ENCODE measurements at regions not wholly inside any gene's neighbourhood (a gene's known extent, or its start where the extent isn't known, plus 50 kb on each side); places are given as distances from the start of the nearest gene placed in this dataset.

DNA sequence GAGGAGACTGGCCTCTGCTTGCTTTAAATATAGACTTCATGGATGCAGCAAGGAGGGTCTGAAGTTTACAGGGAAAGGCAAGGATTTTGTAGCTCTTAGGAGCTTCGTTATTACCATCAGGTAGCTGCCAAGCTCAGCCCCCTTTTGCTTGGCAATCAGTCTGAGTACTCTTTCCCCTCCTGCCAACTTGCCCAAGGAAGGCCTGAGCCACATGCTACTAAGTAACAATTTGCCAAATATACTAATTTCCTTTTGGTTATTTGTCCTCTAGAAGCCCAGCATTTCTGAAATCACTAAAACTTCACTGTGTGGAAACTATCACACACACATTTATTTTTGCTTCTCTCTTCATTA is 85.5 kb upstream of the ITPRID2 start:
- H3K27ac ChIP-seq (ENCODE audit: low read depth, low read length): no peak overlapping the region
- H3K4me1 ChIP-seq (ENCODE audit: control insufficient read depth, insufficient read depth, low read length): peaks cover 5% of the 10 kb centered on the region
- H3K27me3 ChIP-seq (ENCODE audit: control insufficient read depth, insufficient read depth, low read length): no peaks in the 10 kb centered on the region
- H3K4me3 ChIP-seq (ENCODE audit: low read length): no peak overlapping the region
- H3K36me3 ChIP-seq (ENCODE audit: control insufficient read depth, insufficient read depth, low read length): no peaks in the 10 kb centered on the region
- no peak overlapping the region for H3K9ac ChIP-seq (ENCODE audit: low read length)

DNA sequence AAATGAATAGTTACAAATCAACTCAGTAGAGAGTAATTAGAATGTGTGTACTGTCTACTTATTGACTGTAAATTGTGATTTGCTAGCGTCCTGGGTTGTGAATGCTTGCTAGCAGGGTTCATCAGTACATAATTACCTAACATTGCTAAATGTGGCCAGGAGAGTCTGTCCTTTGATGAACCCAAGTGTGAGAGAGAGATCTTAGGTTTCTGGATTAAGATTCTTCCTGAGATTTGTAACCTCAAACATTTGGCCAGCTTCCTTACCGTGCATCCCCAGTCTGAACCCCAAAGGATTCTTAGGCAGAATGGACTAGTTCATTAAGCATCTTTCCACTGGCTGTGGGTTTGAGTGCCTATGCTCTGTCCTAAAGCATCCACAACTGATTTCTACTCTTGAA is 84.0 kb upstream of the ITPRID2 start:
- H3K27ac ChIP-seq (ENCODE audit: low read depth, low read length): no peak overlapping the region
- no peaks in the 10 kb centered on the region for H3K36me3 ChIP-seq (ENCODE audit: control insufficient read depth, insufficient read depth, low read length)
- no peaks in the 10 kb centered on the region for H3K27me3 ChIP-seq (ENCODE audit: control insufficient read depth, insufficient read depth, low read length)
- peaks cover 5% of the 10 kb centered on the region for H3K4me1 ChIP-seq (ENCODE audit: control insufficient read depth, insufficient read depth, low read length)
- H3K4me3 ChIP-seq (ENCODE audit: low read length): no peak overlapping the region
- no peak overlapping the region for H3K9ac ChIP-seq (ENCODE audit: low read length)

DNA sequence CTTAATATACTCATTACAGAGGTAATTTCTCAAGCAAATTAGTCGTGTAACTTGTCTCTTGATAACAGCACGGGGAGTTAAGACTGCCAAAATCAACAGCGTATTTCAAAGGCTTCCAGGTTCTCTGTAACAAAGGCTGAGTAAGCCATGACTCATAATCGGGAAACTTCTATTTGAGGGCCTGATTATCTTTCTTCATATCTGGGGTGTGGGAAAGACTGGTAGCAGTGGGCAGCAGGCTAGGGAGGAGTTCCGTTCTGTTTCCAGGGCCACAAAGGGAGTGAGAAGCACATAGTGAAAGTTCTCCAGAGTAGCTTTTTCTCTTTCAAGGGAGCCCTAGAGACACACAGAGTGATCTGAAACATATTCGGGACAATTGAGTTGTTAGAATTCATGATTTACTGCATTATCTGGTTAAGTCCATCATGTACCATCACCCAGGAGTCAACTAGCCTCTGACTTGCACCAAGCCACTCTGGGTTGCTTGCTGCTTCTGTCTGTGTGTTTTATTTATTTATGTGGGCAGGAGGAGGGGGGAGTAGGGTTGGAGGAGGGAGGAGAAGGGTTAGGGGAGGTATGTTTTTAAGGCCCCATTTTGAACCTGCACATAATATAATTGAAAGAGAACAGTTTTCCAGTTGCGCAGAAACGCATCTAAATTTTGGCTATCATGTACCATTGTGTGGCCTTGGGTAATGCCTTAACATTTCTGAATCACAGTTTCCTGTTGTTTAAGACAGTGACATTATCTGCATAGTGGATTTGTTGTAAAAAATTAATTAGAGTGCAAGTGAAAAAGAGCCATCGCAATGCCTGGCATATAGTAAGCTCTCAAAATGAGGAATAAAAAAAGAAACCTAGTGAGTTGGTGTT is 80.5 kb upstream of the ITPRID2 start:
- Histone ChIP-seq H3K9ac (ENCODE audit: low read length) (no peak overlapping the region), H3K36me3 (ENCODE audit: control insufficient read depth, insufficient read depth, low read length) (no peaks in the 10 kb centered on the region), H3K27me3 (ENCODE audit: control insufficient read depth, insufficient read depth, low read length) (no peaks in the 10 kb centered on the region), H3K4me3 (ENCODE audit: low read length) (no peak overlapping the region), H3K27ac (ENCODE audit: low read depth, low read length) (no peak overlapping the region), H3K4me1 (ENCODE audit: control insufficient read depth, insufficient read depth, low read length) (no peaks in the 10 kb centered on the region)

DNA sequence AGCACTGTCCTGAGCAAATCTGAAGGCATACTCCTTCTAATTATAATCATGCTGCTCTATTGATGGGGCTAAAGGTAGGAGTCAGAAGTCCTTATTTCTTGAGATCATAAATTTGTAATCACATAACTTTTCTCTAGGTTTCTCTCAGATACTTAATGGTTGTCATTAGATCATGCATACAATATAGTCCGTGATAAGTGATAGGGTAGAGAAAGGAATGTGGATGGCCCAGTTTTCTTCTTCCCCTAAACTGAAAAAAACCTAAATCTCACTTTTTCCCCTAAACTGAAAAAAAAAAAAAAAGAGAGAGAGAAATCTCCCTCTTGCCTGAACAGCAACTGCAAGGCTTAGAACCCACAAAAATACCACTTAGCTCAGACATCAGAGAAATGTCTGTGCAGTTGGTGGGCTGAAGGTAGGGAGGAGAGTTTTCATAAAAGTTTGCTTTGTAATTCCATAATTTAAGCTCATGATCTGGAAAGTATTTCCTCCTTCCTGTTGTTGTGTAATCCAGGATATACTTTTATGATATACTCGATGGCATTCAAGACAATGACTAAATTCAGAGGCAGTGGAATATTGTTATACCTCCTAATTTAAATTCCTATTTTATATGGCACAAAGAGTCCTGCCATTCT is 79.3 kb upstream of the ITPRID2 start:
- Histone ChIP-seq H3K4me1 (ENCODE audit: control insufficient read depth, insufficient read depth, low read length) (no peaks in the 10 kb centered on the region), H3K36me3 (ENCODE audit: control insufficient read depth, insufficient read depth, low read length) (no peaks in the 10 kb centered on the region), H3K4me3 (ENCODE audit: low read length) (no peak overlapping the region), H3K9ac (ENCODE audit: low read length) (no peak overlapping the region), H3K27ac (ENCODE audit: low read depth, low read length) (no peak overlapping the region), H3K27me3 (ENCODE audit: control insufficient read depth, insufficient read depth, low read length) (no peaks in the 10 kb centered on the region)

DNA sequence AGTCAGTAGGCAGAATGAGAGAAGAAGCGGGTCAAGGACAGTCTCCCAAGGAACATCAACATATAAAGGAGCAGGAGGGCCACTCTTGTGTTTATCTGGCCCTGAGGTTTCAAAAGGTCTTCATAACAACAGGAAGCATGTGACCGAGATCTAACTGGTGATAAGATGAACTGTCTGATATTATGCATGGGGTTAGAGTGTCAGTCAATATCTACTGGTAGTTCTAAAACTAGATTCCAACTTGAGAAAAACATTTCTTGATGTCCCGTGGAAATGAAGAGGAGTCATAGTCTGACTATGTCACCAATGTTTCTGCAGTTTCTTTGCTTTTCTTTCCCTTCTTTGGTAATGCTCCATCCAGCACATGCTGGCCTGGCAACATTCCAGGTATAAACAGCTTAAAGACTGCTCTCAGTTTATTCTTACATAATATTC is 77.5 kb upstream of the ITPRID2 start:
- Histone ChIP-seq H3K27ac (ENCODE audit: low read depth, low read length) (no peak overlapping the region), H3K27me3 (ENCODE audit: control insufficient read depth, insufficient read depth, low read length) (no peaks in the 10 kb centered on the region), H3K9ac (ENCODE audit: low read length) (no peak overlapping the region), H3K36me3 (ENCODE audit: control insufficient read depth, insufficient read depth, low read length) (no peaks in the 10 kb centered on the region), H3K4me3 (ENCODE audit: low read length) (no peak overlapping the region), H3K4me1 (ENCODE audit: control insufficient read depth, insufficient read depth, low read length) (peaks cover 2% of the 10 kb centered on the region)

DNA sequence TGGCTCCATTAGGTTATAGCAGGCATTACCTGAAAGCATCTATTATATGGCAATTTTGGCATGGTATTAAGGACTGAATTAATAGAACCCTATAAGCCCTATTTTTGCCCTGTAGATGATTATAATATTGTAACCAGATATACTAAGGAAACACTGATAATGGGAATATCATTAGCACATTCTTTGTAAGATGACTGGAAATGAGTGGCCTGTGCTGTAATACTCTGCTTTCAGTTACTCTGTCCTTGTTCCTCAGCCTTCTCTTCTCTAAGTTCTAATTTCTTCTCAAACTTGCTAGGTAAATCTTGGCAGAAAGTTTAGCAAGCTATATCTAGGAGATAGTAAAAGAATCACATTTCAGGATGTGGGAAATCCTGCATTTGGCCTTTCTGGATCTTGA is 74.0 kb upstream of the ITPRID2 start:
- no peak overlapping the region for H3K9ac ChIP-seq (ENCODE audit: low read length)
- no peak overlapping the region for H3K4me3 ChIP-seq (ENCODE audit: low read length)
- no peaks in the 10 kb centered on the region for H3K27me3 ChIP-seq (ENCODE audit: control insufficient read depth, insufficient read depth, low read length)
- H3K27ac ChIP-seq (ENCODE audit: low read depth, low read length): no peak overlapping the region
- H3K36me3 ChIP-seq (ENCODE audit: control insufficient read depth, insufficient read depth, low read length): no peaks in the 10 kb centered on the region
- peaks cover 2% of the 10 kb centered on the region for H3K4me1 ChIP-seq (ENCODE audit: control insufficient read depth, insufficient read depth, low read length)

DNA sequence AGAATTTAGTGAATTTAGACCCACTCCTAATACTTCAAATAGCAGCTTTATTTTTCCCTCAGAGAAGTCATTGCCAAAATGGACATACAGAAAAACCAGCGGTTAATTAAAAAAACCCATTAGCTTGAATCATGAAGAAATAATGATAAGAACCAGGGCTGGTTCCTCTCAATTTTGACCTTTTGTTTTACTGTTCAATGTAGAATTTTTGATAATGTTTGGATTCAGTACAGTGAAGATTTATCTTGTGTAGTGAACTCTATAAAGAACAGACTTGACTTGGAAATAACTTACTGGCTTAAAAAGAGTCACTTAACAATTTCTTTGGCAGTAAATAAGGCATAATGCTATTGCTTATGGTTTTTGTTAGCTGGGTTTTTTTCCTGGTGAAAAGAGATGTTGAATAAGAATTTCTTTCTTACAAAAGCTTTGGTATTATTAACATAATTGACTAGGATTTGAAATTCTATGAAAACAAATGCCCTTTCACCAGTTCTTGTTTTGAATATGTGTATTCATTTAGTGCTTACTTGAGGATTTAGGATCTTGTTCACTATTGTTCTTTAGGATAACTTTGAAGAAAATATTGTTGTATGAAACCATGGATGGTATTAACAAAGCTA is 73.4 kb upstream of the ITPRID2 start:
- peaks cover 2% of the 10 kb centered on the region for H3K4me1 ChIP-seq (ENCODE audit: control insufficient read depth, insufficient read depth, low read length)

DNA sequence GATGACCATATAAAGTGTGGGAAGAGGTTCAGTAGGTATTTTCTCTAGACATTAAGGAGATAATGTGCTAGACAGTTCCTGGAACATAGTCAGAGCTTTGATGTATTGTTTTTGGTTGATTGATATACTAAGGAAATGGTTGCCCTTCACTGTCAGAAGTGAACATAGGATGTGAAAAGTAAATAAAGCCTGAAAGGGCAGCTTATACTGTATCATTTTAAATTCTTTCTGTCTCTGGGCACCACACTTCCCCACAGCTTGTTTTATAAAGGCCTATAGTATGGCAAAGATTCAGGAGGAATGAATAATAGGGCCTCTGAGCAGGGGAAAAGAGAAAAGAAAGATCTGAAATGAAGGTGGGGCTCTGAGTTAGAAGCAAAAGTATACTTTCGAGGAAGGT is 72.7 kb upstream of the ITPRID2 start:
- Histone ChIP-seq H3K27ac (ENCODE audit: low read depth, low read length) (no peak overlapping the region), H3K27me3 (ENCODE audit: control insufficient read depth, insufficient read depth, low read length) (no peaks in the 10 kb centered on the region), H3K9ac (ENCODE audit: low read length) (no peak overlapping the region), H3K36me3 (ENCODE audit: control insufficient read depth, insufficient read depth, low read length) (no peaks in the 10 kb centered on the region), H3K4me1 (ENCODE audit: control insufficient read depth, insufficient read depth, low read length) (peaks cover 2% of the 10 kb centered on the region), H3K4me3 (ENCODE audit: low read length) (no peak overlapping the region)

More for the DNA sequence above, 73.4 kb upstream of the ITPRID2 start:
- no peak overlapping the region for H3K27ac ChIP-seq (ENCODE audit: low read depth, low read length)
- H3K36me3 ChIP-seq (ENCODE audit: control insufficient read depth, insufficient read depth, low read length): no peaks in the 10 kb centered on the region
- no peak overlapping the region for H3K9ac ChIP-seq (ENCODE audit: low read length)
- H3K27me3 ChIP-seq (ENCODE audit: control insufficient read depth, insufficient read depth, low read length): no peaks in the 10 kb centered on the region
- no peak overlapping the region for H3K4me3 ChIP-seq (ENCODE audit: low read length)

DNA sequence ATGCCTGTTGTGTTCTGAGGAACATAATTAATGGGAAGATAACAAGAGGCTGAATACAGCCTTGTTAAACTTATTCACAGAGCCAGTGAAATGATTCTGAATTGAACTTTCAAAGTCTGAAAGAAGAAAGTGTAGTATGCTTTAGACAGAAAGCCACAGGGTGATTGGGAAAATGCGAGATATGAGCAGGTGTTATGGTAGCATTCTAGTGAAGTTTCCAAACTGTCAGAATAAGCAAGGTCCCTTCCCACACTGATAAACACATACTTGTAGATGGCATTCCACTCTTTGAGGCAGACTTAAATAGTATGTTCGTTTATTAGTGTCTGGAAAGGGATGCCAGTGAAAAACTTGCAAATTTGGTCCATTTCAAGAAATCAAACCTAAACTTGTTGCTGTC is 70.5 kb upstream of the ITPRID2 start:
- no peak overlapping the region for H3K9ac ChIP-seq (ENCODE audit: low read length)
- no peak overlapping the region for H3K27ac ChIP-seq (ENCODE audit: low read depth, low read length)
- H3K27me3 ChIP-seq (ENCODE audit: control insufficient read depth, insufficient read depth, low read length): no peaks in the 10 kb centered on the region
- H3K4me3 ChIP-seq (ENCODE audit: low read length): no peak overlapping the region
- peaks cover 2% of the 10 kb centered on the region for H3K4me1 ChIP-seq (ENCODE audit: control insufficient read depth, insufficient read depth, low read length)
- H3K36me3 ChIP-seq (ENCODE audit: control insufficient read depth, insufficient read depth, low read length): no peaks in the 10 kb centered on the region

DNA sequence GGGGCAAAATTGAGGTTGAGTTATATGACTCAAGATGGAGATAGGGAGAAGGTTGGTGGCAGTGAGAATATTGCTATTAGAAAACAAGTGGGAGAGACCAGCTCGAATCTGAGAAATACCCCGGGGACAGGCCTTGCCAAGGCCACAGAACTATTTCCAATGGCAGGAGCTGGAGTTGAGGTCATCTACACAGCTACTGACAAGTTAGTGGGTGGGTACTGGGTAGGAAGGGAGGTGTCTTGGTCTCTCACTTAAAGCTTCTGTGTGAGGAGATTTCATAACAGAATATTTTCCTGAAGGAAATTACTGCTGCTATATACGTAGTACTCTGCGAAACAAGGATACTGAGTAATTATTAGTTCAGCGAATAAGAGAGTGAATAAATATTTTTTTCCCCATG is 69.4 kb upstream of the ITPRID2 start:
- H3K27ac ChIP-seq (ENCODE audit: low read depth, low read length): no peak overlapping the region
- no peak overlapping the region for H3K9ac ChIP-seq (ENCODE audit: low read length)
- no peaks in the 10 kb centered on the region for H3K36me3 ChIP-seq (ENCODE audit: control insufficient read depth, insufficient read depth, low read length)
- H3K4me3 ChIP-seq (ENCODE audit: low read length): no peak overlapping the region
- H3K4me1 ChIP-seq (ENCODE audit: control insufficient read depth, insufficient read depth, low read length): peaks cover 2% of the 10 kb centered on the region
- no peaks in the 10 kb centered on the region for H3K27me3 ChIP-seq (ENCODE audit: control insufficient read depth, insufficient read depth, low read length)

DNA sequence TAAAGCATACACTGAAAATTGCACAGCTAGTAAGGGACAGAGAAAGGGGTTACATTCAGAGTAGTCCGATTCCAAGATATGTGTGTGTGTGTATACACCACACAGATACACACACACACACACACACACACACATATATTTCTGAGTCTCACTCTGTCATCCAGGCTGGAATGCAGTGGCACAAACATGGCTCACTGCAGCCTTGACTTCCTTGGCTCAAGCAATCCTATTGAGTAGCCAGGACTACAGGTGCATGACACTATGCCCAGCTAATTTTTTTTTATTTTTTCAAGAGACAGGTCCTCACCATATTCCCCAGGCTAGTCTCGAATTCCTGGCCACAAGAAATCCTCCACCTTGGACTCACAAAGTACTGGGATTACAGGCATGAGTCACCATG is 68.1 kb upstream of the ITPRID2 start:
- no peak overlapping the region for H3K9ac ChIP-seq (ENCODE audit: low read length)
- no peak overlapping the region for H3K27ac ChIP-seq (ENCODE audit: low read depth, low read length)
- peaks cover 2% of the 10 kb centered on the region for H3K4me1 ChIP-seq (ENCODE audit: control insufficient read depth, insufficient read depth, low read length)

DNA sequence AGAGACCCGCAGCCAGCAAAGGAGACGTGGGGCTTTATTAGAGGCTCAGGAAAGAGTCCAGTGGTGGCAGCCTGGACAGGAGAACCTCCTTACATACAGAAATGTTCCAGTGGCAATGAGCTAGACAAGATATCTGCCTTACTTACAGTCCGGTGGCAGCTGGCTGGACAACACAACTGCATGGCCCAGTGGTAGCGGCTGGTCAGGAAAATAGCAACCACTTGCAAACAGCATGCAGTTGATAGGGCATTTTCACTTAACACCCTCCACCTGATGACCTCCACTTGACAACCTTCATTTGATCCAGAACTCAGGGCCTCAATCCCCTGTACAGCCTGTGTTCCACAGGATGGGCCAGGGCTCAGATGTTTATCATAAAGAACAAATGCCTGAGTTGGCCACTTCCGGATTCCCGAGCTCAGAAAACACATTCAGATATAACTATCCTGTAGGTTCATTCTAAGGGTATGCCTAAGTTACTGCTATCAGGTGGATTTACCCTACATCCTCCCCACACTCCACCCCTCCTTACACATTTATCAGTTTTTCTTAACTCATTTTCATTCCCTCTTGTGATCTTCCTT is 63.3 kb upstream of the ITPRID2 start:
- Histone ChIP-seq H3K4me3 (ENCODE audit: low read length) (no peak overlapping the region), H3K9ac (ENCODE audit: low read length) (no peak overlapping the region), H3K27me3 (ENCODE audit: control insufficient read depth, insufficient read depth, low read length) (no peaks in the 10 kb centered on the region), H3K27ac (ENCODE audit: low read depth, low read length) (no peak overlapping the region), H3K36me3 (ENCODE audit: control insufficient read depth, insufficient read depth, low read length) (no peaks in the 10 kb centered on the region), H3K4me1 (ENCODE audit: control insufficient read depth, insufficient read depth, low read length) (no peaks in the 10 kb centered on the region)

More for the DNA sequence above, 68.1 kb upstream of the ITPRID2 start:
- Histone ChIP-seq H3K27me3 (ENCODE audit: control insufficient read depth, insufficient read depth, low read length) (no peaks in the 10 kb centered on the region), H3K4me3 (ENCODE audit: low read length) (no peak overlapping the region), H3K36me3 (ENCODE audit: control insufficient read depth, insufficient read depth, low read length) (no peaks in the 10 kb centered on the region)
